ENCODE measurements at regions not wholly inside any gene's neighbourhood (a gene's known extent, or its start where the extent isn't known, plus 50 kb on each side); places are given as distances from the start of the nearest gene placed in this dataset.

- intact Hi-C loops (cut with DNase I): no loop called here
- DNase-seq (no peak), FAIRE-seq (no peak)
Observed at GRCh38 chr5:115064380-115064779, 105.3 kb downstream of the TRIM36 start.

GRCh38 chr5:115054387-115054951 is 115.2 kb downstream of the TRIM36 start:
- ATAC-seq (peak in 1 of 4 donors; percentile 17), DNase-seq (no peak), FAIRE-seq (no peak)
- Histone ChIP-seq H3K4me1 (no peaks in the 10 kb centered on the region), H3K4me3 (no peak overlapping the region), H3K9me3 (no peaks in the 10 kb centered on the region), H3K36me3 (no peaks in the 10 kb centered on the region), H3K27ac (no peak overlapping the region), H3K27me3 (no peaks in the 10 kb centered on the region)
- TF ChIP-seq CTCF (IDR thresholded peaks at IDR 0.05): no peak
- WGBS, 2 donors: 68 to 88% methylated on average over 1 of the region's 1 CpG
- intact Hi-C loops (cut with DNase I): no loop called here

More at GRCh38 chr5:115064380-115064779, 105.3 kb downstream of the TRIM36 start:
- no peak overlapping the region for H3K4me3 ChIP-seq
- no peaks in the 10 kb centered on the region for H3K36me3 ChIP-seq
- TF ChIP-seq CTCF (IDR thresholded peaks at IDR 0.05): no peak
- no peak for ATAC-seq
- no peaks in the 10 kb centered on the region for H3K4me1 ChIP-seq
- H3K9me3 ChIP-seq: no peaks in the 10 kb centered on the region
- H3K27me3 ChIP-seq: no peaks in the 10 kb centered on the region
- no peak overlapping the region for H3K27ac ChIP-seq
- 61 to 68% methylated on average over 2 of the region's 2 CpGs for WGBS, 2 donors

- DNase-seq: no peak
- intact Hi-C loops (cut with DNase I): no loop called here
- FAIRE-seq: no peak
- Histone ChIP-seq H3K4me1 (no peaks in the 10 kb centered on the region), H3K4me3 (no peak overlapping the region), H3K9me3 (no peaks in the 10 kb centered on the region), H3K36me3 (no peaks in the 10 kb centered on the region), H3K27me3 (no peaks in the 10 kb centered on the region), H3K27ac (no peak overlapping the region)
- WGBS, 2 donors: 81% methylated on average over 2 of the region's 2 CpGs
- no peak for ATAC-seq
- TF ChIP-seq CTCF (IDR thresholded peaks at IDR 0.05): no peak
Observed at GRCh38 chr5:115052948-115053347, 116.8 kb downstream of the TRIM36 start.

GRCh38 chr5:115050866-115051265 is 118.8 kb downstream of the TRIM36 start:
- H3K36me3 ChIP-seq: no peaks in the 10 kb centered on the region
- WGBS, 2 donors: 15 to 41% methylated on average over 3 of the region's 3 CpGs
- no peak for TF ChIP-seq CTCF (IDR thresholded peaks at IDR 0.05)
- H3K9me3 ChIP-seq: no peaks in the 10 kb centered on the region
- no peak overlapping the region for H3K4me3 ChIP-seq
- ATAC-seq (peak in 2 of 4 donors; percentile 44 to 61), FAIRE-seq (no peak), DNase-seq (peak in 1 of 6 donors; percentile 15)
- H3K4me1 ChIP-seq: no peaks in the 10 kb centered on the region
- no peaks in the 10 kb centered on the region for H3K27me3 ChIP-seq
- intact Hi-C loops (cut with DNase I): no loop called here
- no peak overlapping the region for H3K27ac ChIP-seq

GRCh38 chr5:115033861-115034260 is 135.8 kb downstream of the TRIM36 start:
- Histone ChIP-seq H3K27ac (no peak overlapping the region), H3K9me3 (no peaks in the 10 kb centered on the region), H3K4me3 (no peak overlapping the region), H3K4me1 (no peaks in the 10 kb centered on the region), H3K27me3 (no peaks in the 10 kb centered on the region), H3K36me3 (no peaks in the 10 kb centered on the region)
- no peak for DNase-seq
- no peak for FAIRE-seq
- ATAC-seq: no peak
- TF ChIP-seq CTCF (IDR thresholded peaks at IDR 0.05): no peak
- intact Hi-C loops (cut with DNase I): no loop called here
- WGBS, 2 donors: 50 to 54% methylated on average over 4 of the region's 4 CpGs
